GM18909 (cell line): ENCODE measurements at regions not wholly inside any gene's neighbourhood (a gene's known extent, or its start where the extent isn't known, plus 50 kb on each side); places are given as distances from the start of the nearest gene placed in this dataset.

ENCODE experiments used
- ATAC-seq: cut with Tn5 transposase; IDR thresholded peaks from one replicate; pipeline ENCODE4 v1.9.1; 2021; ENCODE audit warnings: mild to moderate bottlenecking; ENCODE audit not compliant: unreplicated experiment, poor library complexity

DNA sequence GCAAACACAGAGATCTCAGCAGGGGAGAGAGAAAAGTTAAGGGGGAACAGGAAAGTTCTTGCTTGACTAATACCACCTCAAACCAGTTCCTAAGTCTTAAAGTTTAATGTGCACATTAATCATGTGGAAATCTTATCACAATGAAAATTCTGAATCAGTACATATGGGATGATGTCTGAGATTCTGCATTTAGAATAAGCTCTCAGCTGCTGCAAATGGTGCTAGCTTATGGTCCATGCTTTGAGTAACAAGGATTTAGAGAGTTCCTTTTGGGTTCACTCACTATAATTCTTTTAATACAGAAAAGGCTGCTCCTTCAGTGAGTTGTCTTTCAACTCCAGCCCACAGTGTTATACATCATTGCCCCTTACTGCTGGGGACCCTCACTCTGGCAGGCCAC, 99.5 kb upstream of the THRB start:
- ATAC-seq, result no peak

DNA sequence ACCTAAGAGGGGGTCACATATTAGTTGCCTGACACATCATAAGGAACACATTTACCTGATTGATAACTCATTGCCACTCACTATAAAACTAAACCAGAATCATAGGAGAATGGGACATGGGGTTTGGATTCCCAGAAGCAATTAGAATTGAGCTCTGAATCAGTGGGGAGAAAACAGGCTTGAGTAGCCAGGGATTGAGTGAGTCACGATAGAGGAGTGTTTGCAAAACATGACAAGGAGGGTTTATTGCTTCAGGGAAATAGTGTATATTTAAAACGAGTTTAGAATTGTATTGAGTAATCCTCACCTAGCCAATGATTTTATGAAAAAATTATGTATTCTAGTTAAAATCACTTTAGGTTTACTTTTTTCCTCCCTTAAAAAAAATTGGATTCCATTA, 101.1 kb upstream of the THRB start:
- ATAC-seq, result no peak

DNA sequence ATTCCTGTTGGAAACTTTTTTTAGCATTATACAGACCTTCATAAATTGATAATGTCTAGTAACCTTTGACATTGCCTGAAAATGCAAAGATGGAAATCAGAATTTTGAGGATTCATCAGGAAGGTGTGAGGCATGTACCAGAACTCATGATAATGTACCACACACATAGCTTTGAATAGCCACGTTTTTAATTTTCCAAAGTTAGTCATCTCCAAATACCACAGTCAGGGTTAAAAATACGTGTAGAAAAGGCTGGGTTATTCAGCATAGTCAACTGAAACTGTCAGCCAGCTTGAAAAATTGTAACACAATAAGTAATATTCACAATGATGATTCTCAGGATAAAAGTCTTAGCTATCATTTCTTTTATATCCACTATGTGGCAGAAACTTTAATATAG, 102.0 kb upstream of the THRB start:
- no peak for ATAC-seq

DNA sequence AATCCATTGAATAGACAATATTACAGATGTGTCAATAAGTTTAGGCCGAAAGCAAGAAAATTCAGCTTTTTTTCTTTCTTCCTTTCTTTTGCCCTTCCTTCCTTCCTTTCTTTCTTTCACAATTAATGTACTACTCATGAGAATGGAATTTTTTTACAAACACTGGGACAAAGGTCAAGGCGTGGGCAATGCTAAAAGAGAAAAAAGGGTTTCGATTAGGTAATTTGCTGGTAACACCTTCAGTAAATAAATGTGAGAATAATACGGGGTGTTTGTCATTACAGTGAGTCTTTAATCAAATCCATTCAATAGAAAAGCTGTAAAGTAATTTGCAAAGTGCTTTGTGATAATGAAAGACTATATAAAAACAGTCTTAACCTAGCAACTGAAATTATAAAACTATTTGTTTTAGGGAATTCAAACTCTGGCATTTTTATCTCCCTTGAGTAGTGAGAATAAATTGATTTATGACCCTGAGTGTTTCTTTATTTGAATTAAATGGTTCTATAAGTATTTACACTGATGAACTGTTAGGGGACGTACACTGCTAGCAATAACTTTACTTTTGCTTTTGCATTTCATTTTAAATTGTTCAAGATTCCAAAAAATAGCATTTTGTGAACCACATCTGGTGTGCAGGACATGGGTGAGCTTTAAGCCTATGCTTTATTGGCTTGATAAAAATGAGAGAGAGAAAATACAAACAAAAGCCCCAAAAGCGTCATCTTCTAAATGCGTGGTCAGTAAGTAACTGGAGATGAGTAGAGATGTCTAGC, 104.2 kb upstream of the THRB start:
- ATAC-seq, result no peak

DNA sequence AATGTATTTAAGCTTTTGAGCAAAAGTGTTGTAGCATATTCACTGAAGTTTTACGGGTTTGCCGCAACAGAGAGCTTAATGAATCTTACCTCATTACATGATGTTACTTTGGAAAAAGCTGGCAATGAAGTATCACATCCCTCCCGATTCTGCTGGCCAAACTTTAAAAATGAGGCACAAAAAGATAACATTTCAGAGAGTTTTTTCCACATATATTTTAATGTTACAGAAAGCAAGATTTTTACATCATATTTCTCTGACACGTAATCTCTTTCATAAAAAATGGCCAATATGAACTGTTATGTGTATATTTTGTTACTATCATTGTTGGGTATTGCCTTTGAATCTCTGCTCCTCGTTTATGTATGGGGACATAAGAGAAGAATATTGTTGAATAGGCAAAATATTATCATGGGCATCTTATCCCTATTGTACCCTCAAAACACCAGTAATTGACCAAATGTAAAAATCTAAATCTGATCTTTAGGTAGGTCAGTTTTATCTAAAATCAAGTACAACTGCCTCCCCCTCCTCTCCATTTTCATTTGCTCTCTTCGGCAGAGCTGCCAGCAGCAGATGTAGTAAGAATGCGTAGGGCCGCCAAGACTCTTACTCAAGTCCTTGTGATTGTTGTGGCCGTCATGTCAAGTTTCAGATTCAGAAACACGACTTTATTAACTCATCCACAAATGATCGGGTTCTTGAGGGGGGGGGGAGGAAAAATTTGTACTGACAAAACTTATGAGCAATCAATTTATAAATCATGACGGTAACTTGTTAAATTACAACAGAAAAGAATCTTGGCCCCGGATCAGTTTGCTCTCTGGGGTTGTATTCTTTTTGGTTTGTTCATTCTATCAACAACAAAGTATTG, 106.7 kb upstream of the THRB start:
- no peak for ATAC-seq

DNA sequence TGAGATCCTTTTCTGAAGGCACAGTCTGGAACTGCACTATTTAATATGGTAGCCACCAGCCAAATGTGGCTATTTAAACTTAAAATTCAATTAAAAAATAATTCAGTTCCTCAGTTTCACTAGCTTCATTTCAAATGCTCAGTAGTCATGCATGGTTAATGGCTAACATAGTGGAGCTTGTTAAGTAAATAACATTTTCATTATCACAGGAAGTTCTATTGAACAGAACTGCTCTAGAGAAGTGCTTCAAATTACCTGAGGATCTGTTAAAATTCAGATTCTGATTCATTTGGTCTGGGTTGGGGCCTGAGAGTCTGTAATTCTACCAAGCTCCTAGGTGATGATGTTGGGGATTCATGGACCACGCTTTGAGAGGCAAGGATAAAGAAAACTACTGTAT, 109.6 kb upstream of the THRB start:
- ATAC-seq, result no peak

DNA sequence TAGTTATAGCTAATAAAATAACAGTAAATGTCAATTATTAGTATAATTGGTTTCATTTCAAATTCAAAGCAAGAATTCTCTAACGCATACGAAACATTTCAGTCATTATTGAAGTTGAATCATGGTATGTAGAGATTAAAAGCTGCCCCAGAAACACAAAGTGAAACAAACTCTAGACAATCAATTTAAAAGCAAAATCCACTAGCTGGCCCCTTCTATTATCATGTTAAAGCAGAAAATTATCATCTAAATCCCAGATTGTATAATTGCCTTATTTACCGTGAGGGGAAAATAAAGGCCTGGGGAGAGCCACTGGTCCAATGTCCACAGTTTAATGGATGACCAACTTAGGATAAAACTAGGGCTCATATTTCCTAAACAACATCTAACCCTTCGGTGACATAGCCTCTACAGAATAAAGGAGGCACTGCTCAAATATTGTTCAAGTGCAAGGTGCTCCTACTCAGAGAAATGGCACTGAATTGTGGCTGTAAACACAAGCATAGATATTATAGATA, 110.9 kb upstream of the THRB start:
- ATAC-seq, result no peak

GRCh38 chr3:24607281-24607680, 112.6 kb upstream of the THRB start:
- ATAC-seq, result no peak

GRCh38 chr3:24608701-24609390, 114.2 kb upstream of the THRB start:
- no peak for ATAC-seq

DNA sequence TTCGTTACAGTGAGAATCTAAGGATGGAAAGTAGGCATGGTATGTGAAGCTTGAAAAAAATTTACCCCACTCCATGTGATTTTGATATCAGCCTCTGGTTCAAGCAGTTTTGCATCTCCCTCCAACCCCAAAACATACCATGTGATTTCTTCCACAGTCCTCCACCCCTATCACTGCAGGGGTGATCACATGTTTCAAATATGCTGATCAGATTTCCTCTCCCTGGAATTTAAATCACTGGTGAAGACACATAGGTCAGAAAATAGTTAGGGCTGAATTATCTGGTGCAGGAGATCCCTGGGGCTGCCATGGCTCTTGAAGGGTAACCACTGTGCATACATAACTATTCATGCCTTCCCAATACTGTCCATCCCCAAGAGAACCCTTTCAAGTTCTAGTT, 119.7 kb upstream of the THRB start:
- ATAC-seq, result no peak

- no peak for ATAC-seq
Measured at GRCh38 chr3:24615177-24615576, 120.5 kb upstream of the THRB start.

DNA sequence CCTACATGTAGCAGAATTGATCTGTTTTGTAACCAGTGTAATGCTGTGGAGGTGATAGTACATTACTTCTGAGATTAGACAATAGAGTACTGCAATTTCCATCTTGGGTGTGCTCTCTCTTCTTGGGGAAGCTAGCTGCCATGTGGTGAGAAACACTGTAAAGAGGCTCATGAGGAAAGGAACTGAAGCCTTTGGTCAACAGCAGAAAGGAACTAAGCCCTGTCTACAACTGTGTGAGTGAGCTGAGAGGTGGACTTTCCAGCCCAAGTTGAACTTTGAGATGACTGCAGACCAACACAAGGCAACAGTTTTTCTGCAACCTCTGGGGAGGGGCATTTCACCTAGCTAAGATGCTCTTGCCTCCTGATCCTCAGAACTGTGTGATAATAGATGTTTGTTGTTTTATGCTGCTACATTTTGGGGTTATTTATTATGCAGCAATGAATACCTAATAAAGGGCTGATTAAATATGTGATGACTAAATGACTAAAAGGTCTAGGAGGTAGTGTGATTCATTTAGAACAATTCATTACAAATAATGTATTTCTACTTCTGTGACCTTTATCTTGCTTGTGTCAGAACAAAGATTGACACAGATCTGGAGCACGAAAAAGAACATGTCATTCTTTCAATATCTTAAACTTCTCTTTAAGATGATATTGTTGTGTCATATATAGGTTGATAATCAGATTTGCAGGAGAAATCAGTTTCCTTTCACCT, 121.6 kb upstream of the THRB start:
- ATAC-seq, result no peak

GRCh38 chr3:24622138-24622537, 127.5 kb upstream of the THRB start:
- ATAC-seq, result no peak

DNA sequence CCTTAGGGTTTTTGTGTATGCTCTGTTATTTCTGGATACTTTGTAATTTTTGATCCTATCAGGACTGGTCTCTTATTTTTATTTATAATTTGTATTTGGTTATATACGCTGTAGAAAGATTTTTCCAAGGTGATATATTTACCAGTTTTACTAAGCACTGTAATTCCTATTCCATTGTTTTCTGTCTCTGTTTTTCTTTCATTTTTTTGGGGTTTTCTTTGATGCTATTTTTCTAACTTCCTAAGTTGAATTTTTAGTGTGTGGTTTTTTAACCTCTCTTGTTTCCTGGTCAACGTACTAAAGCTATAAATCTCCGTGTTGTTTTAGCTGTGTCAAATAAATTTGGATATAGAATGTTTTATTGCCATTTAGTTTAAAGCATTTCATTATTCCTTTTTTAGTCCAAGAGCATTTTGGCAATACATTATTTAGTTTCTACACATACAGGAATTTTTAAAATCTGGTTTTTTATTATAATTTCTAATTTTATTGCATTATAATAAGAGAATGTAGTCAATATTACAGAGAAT, 128.1 kb upstream of the THRB start:
- ATAC-seq, result no peak

GRCh38 chr3:24623657-24624056, 129.0 kb upstream of the THRB start:
- ATAC-seq, result no peak

GRCh38 chr3:24624938-24625681, 130.5 kb upstream of the THRB start:
- ATAC-seq, result no peak

DNA sequence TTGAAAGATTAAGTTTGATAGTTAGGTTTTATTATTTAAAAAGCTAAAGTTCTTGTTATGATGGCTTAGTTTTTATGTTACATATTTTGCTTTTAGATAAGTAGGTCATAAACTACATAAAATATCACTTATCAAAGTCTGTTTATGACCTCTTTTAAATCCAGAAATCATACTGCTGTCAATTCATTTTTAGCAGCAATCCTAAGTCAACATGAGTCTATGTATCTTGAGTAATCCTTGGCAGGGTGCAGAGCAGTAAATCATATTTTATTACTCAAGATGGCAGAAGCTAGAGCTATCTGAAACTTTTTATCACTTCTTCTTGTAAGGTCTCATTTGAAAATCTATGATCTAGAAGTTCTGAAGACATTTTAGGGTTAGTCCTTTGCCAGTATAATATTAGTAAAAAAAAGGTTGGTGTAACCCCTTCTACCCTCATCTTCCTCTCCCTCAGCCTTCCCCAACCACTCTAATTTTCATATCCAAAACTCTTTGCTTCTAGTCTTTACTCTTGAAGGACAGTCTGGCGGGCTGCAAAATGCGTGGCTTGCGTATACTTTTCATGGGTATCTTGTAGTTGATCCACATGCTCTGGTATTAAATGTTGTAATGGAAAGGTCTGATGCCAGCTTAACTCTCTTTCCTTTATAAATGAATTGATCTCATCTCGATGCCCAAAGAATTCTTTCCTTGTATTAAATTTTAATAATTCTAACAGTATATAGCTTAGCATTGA, 134.0 kb upstream of the THRB start:
- ATAC-seq, result no peak

GRCh38 chr3:24631481-24631880, 136.8 kb upstream of the THRB start:
- ATAC-seq, result no peak

- ATAC-seq, result no peak
Measured at GRCh38 chr3:24639061-24639460, 144.4 kb upstream of the THRB start.
